H1 (cell line): ENCODE measurements at regions not wholly inside any gene's neighbourhood (a gene's known extent, or its start where the extent isn't known, plus 50 kb on each side); places are given as distances from the start of the nearest gene placed in this dataset.
"Not testable (repeated sequence)": the region's sequence is repeated elsewhere in the genome, so short reads cannot be mapped to it uniquely, and the experiment has no call there.

ENCODE experiments used
- CTCF ChIA-PET: fragments of 300-600 bp; sonication (Branson Sonifier 250); formaldehyde crosslinking; loops from one replicate; lab custom pipeline; 2021; ENCODE audit not compliant: partially characterized antibody; lab: Charles Lee
- POLR2A ChIA-PET: fragments of 300-600 bp; sonication (Branson Sonifier 250); formaldehyde crosslinking; loops from one replicate; lab custom pipeline; 2021; ENCODE audit warnings: inconsistent platforms; ENCODE audit not compliant: partially characterized antibody; lab: Charles Lee
- DNase-seq, 2 experiments: peaks; one replicate each; pipeline versions ENCODE4 v3.0.0 to v3.0.0-alpha.2; 2010 to 2022; ENCODE audit warnings: low spot score in 2 of 2, low read depth in 1 of 2, mixed read lengths in 1 of 2
- FAIRE-seq: peaks from 2 replicates; lab custom pipeline; 2011; peaks lifted over from hg19 to GRCh38; lab: Jason Lieb, UNC
- H2AFZ ChIP-seq: 2 replicates; pipeline ENCODE4 v1.8.1; 2012; ENCODE audit warnings: low read length, inconsistent platforms
- H2AK5ac ChIP-seq: 2 replicates; pipeline ENCODE4 v1.6.1; 2013; ENCODE audit warnings: low read depth, low read length
- H2BK120ac ChIP-seq: replicated peaks from 2 replicates; pipeline ENCODE3; 2013; ENCODE audit warnings: low read depth, low read length, inconsistent platforms
- H2BK12ac ChIP-seq: 2 replicates; pipeline ENCODE4 v1.6.1; 2013; ENCODE audit warnings: low read depth, low read length
- H2BK15ac ChIP-seq: 2 replicates; pipeline ENCODE4 v1.6.1; 2013; ENCODE audit warnings: low read length
- H2BK20ac ChIP-seq: 2 replicates; pipeline ENCODE4 v1.6.1; 2013; ENCODE audit warnings: low read length
- H2BK5ac ChIP-seq: 2 replicates; pipeline ENCODE4 v1.6.1; 2013; ENCODE audit warnings: low read depth, low read length
- H3K14ac ChIP-seq: 2 replicates; pipeline ENCODE4 v1.6.1; 2013; ENCODE audit warnings: inconsistent platforms; ENCODE audit not compliant: insufficient read length
- H3K18ac ChIP-seq: 2 replicates; pipeline ENCODE4 v1.6.1; 2013; ENCODE audit warnings: low read length; ENCODE audit errors: extremely low read depth
- H3K23ac ChIP-seq: 2 replicates; pipeline ENCODE4 v1.6.1; 2013; ENCODE audit warnings: inconsistent platforms; ENCODE audit not compliant: insufficient read length
- H3K23me2 ChIP-seq: 2 replicates; pipeline ENCODE4 v1.6.1; 2013; ENCODE audit warnings: low read depth, low read length
- H3K27ac ChIP-seq: 2 replicates; pipeline ENCODE4 v1.6.1; 2011; ENCODE audit warnings: low read depth, low read length, inconsistent platforms
- H3K27me3 ChIP-seq, 4 experiments: replicated peaks in 1 of 4; 1 replicate in 1 of 4; 2 replicates in 3 of 4; pipeline versions ENCODE4 v1.6.1 to v1.8.1; 2011 to 2013; ENCODE audit warnings: low read length in 3 of 4, mild to moderate bottlenecking in 3 of 4, inconsistent platforms in 2 of 4, mixed read lengths in 2 of 4, moderate library complexity in 1 of 4; ENCODE audit not compliant: control insufficient read depth in 3 of 4, insufficient read depth in 3 of 4; ENCODE audit errors: extremely low read depth in 1 of 4
- H3K36me3 ChIP-seq, 4 experiments: 2 replicates each; pipeline versions ENCODE4 v1.6.1 to v1.8.1; 2011 to 2013; ENCODE audit warnings: mild to moderate bottlenecking in 4 of 4, low read length in 3 of 4, moderate library complexity in 2 of 4, control low read depth in 1 of 4, inconsistent platforms in 1 of 4; ENCODE audit not compliant: insufficient read depth in 4 of 4, control insufficient read depth in 2 of 4
- H3K4ac ChIP-seq: replicated peaks from 2 replicates; pipeline ENCODE3; 2013; ENCODE audit warnings: low read length, low read depth, mixed read lengths, inconsistent platforms; ENCODE audit not compliant: insufficient read length
- H3K4me1 ChIP-seq, 4 experiments: replicated peaks in 1 of 4; 1 replicate in 1 of 4; 2 replicates in 3 of 4; pipeline versions ENCODE4 v1.6.1 to v1.8.1; 2011 to 2013; ENCODE audit warnings: low read length in 3 of 4, inconsistent platforms in 2 of 4, mixed read lengths in 1 of 4; ENCODE audit not compliant: insufficient read depth in 4 of 4, control insufficient read depth in 3 of 4
- H3K4me2 ChIP-seq, 2 experiments: 2 replicates each; pipeline versions ENCODE4 v1.6.1 to v1.8.1; 2011 to 2013; ENCODE audit warnings: low read depth in 2 of 2, low read length in 2 of 2, control low read depth in 1 of 2, inconsistent platforms in 1 of 2, mild to moderate bottlenecking in 1 of 2; ENCODE audit not compliant: insufficient read depth in 1 of 2
- H3K4me3 ChIP-seq, 4 experiments: fragments of 200-600, 300-600 bp in 1 of 4; sonication (generic), shearing (Covaris generic), sonication (Bioruptor Twin) in 1 of 4; 2 replicates each; pipeline versions ENCODE4 v1.5.1 to v1.8.1; 2011 to 2016; ENCODE audit warnings: low read length in 4 of 4, low read depth in 3 of 4, control low read depth in 2 of 4, inconsistent platforms in 2 of 4, mild to moderate bottlenecking in 2 of 4, mixed read lengths in 1 of 4, moderate library complexity in 1 of 4; ENCODE audit not compliant: insufficient read depth in 2 of 4; ENCODE audit errors: extremely low read depth in 1 of 4
- H3K56ac ChIP-seq: replicated peaks from 2 replicates; pipeline ENCODE3; 2013; ENCODE audit warnings: low read depth, mild to moderate bottlenecking, mixed read lengths, low read length, inconsistent platforms; ENCODE audit not compliant: insufficient read length
- H3K79me1 ChIP-seq: 2 replicates; pipeline ENCODE4 v1.6.1; 2013; ENCODE audit warnings: low read depth, low read length, control low read depth
- H3K79me2 ChIP-seq, 2 experiments: 2 replicates each; pipeline versions ENCODE4 v1.6.1 to v1.8.1; 2012 to 2013; ENCODE audit warnings: low read length in 2 of 2, mild to moderate bottlenecking in 2 of 2, inconsistent platforms in 1 of 2; ENCODE audit not compliant: insufficient read depth in 2 of 2, control insufficient read depth in 1 of 2
- H3K9ac ChIP-seq, 4 experiments: replicated peaks in 1 of 4; 1 replicate in 1 of 4; 2 replicates in 3 of 4; pipeline versions ENCODE4 v1.6.1 to v1.8.1; 2011 to 2013; ENCODE audit warnings: low read depth in 3 of 4, low read length in 3 of 4, control low read depth in 2 of 4, mild to moderate bottlenecking in 2 of 4, moderate library complexity in 2 of 4, inconsistent platforms in 1 of 4; ENCODE audit errors: extremely low read depth in 1 of 4
- H3K9me3 ChIP-seq, 2 experiments: 2 replicates each; pipeline versions ENCODE4 v1.6.1 to v1.8.1; 2012 to 2013; ENCODE audit warnings: mild to moderate bottlenecking in 2 of 2, moderate library complexity in 2 of 2, control low read depth in 1 of 2, inconsistent platforms in 1 of 2, low read depth in 1 of 2, low read length in 1 of 2, mixed read lengths in 1 of 2; ENCODE audit not compliant: insufficient read depth in 2 of 2
- H4K20me1 ChIP-seq, 2 experiments: replicated peaks in 1 of 2; 2 replicates each; pipeline versions ENCODE3 to v1.8.1; 2011 to 2013; ENCODE audit warnings: inconsistent platforms in 2 of 2, low read length in 2 of 2, mild to moderate bottlenecking in 1 of 2; ENCODE audit not compliant: insufficient read depth in 2 of 2, control insufficient read depth in 1 of 2
- H4K5ac ChIP-seq: 2 replicates; pipeline ENCODE4 v1.6.1; 2013; ENCODE audit warnings: low read length, low read depth, mixed read lengths, inconsistent platforms; ENCODE audit not compliant: insufficient read length
- H4K8ac ChIP-seq: 2 replicates; pipeline ENCODE4 v1.8.0; 2013; ENCODE audit warnings: mild to moderate bottlenecking, moderate library complexity, low read length, inconsistent platforms; ENCODE audit not compliant: insufficient read depth; ENCODE audit errors: extremely low read depth
- H4K91ac ChIP-seq: replicated peaks from 2 replicates; pipeline ENCODE3; 2013; ENCODE audit warnings: low read length, mixed read lengths, inconsistent platforms; ENCODE audit not compliant: insufficient read length
- WGBS, 2 experiments: shearing (Covaris generic) in 1 of 2; methylation state at CpG; one replicate each; pipeline versions ENCODE4 v1.1.6 to v1.1.7; 2013 to 2015; ENCODE audit warnings: low lambda C conversion rate in 2 of 2, mixed read lengths in 2 of 2, inconsistent platforms in 1 of 2, low coverage in 1 of 2, missing lambda C conversion rate in 1 of 2; ENCODE audit not compliant: insufficient replicate concordance in 2 of 2, insufficient coverage in 1 of 2, insufficient read length in 1 of 2; ENCODE audit errors: extremely low coverage in 1 of 2, missing lambda C conversion rate in 1 of 2; 5-methylcytosine and 5-hydroxymethylcytosine counted together

DNA sequence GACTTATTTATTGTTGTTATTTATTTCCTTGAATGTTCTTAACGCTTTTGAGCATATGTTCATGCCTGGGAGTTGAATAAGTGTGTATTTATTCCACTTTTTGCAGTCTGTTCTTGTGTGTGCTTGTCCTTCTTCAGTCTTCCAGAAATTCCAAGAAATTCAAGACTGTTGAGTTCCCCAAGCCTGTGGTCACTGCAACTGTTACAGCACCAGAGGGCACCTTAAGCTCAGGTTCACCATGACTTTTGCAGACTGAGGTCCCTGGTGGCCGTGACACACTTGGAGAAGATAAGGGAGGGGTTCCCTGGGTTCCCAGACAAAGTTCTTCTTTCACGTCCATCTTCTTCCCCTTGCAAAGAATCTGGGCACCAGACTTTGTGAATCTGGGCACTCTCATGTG is 89.6 kb upstream of the POTED start:
- H3K4me3 ChIP-seq, H2BK20ac ChIP-seq, H3K36me3 ChIP-seq, H3K14ac ChIP-seq, H3K4ac ChIP-seq, CTCF ChIA-PET, H3K4me2 ChIP-seq, FAIRE-seq, POLR2A ChIA-PET, H3K18ac ChIP-seq, H3K79me2 ChIP-seq, H3K9ac ChIP-seq, H3K56ac ChIP-seq, H3K27ac ChIP-seq, H3K79me1 ChIP-seq, H3K4me1 ChIP-seq, H4K8ac ChIP-seq, H2BK120ac ChIP-seq, H3K27me3 ChIP-seq, H2AFZ ChIP-seq, H2AK5ac ChIP-seq, DNase-seq, H3K23me2 ChIP-seq, H2BK12ac ChIP-seq, H4K20me1 ChIP-seq, H3K23ac ChIP-seq, H2BK5ac ChIP-seq, H4K5ac ChIP-seq, H4K91ac ChIP-seq, H2BK15ac ChIP-seq: not testable (repeated sequence)
- H3K9me3 ChIP-seq: peaks cover 3 to 26% of the 10 kb centered on the region in 2 experiments; a peak in 2 of 4 replicates
- WGBS, 2 experiments: 26% methylated on average over 1 of the region's 3 CpGs; no CpG with 5 or more reads in 1 of the 2 experiments

DNA sequence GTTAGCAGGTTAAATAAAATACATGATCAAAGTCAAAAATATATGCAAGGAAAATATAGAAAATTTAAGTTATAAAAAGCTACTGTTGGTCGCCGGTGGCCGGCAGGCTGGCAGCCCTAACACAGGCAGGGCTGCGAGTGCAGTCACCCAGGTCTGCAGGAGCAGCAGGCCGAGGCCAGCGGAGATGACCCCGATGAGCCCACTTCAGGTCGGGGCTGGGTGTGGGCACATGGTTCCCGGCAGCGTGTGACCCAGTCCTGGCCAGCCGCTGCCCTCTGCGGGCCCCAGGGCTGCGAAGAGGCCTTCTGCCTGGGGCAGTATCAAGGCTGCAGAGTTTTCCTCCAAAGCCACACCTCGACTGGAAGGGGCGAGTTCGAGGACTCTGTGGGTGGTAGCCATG is 84.6 kb upstream of the POTED start:
- DNase-seq, H4K8ac ChIP-seq, H4K91ac ChIP-seq, H2AFZ ChIP-seq, FAIRE-seq, H3K79me2 ChIP-seq, H2BK20ac ChIP-seq, H3K36me3 ChIP-seq, H3K9ac ChIP-seq, H2AK5ac ChIP-seq, H2BK15ac ChIP-seq, H3K23me2 ChIP-seq, CTCF ChIA-PET, H3K4ac ChIP-seq, H2BK12ac ChIP-seq, H2BK120ac ChIP-seq, H3K14ac ChIP-seq, H3K4me3 ChIP-seq, H3K56ac ChIP-seq, H3K27me3 ChIP-seq, H3K4me2 ChIP-seq, H3K18ac ChIP-seq, H4K20me1 ChIP-seq, H4K5ac ChIP-seq, H3K27ac ChIP-seq, H3K79me1 ChIP-seq, H2BK5ac ChIP-seq, H3K4me1 ChIP-seq, POLR2A ChIA-PET, H3K23ac ChIP-seq: not testable (repeated sequence)
- WGBS, 2 experiments: 97% methylated on average over 8 of the region's 16 CpGs; no CpG with 5 or more reads in 1 of the 2 experiments
- peaks cover 7 to 39% of the 10 kb centered on the region in 2 experiments; a peak in 3 of 4 replicates for H3K9me3 ChIP-seq
